OCI-M2 (cell line): ENCODE measurements at regions not wholly inside any gene's neighbourhood (a gene's known extent, or its start where the extent isn't known, plus 50 kb on each side); places are given as distances from the start of the nearest gene placed in this dataset.
"Not testable (repeated sequence)": the region's sequence is repeated elsewhere in the genome, so short reads cannot be mapped to it uniquely, and the experiment has no call there.

Source experiments
- DNase-seq: peaks from one replicate; lab custom pipeline; 2025; ENCODE audit not compliant: unreplicated experiment; lab: John Stamatoyannopoulos, UW

DNA sequence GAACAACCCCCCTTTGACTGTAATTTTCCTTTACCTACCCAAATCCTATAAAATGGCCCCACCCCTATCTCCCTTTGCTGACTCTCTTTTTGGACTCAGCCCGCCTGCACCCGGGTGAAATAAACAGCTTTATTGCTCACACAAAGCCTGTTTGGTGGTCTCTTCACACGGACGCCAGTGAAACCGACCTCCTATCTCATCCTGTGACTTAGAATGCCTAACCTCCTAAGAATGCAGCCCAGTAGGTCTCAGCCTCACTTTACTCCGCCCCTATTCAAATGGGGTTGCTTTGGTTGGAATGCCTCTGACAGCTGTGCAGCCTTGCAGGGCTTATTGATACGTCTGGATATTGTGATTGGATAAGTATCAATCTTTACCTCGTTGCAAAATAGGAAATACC lies 243.8 kb upstream of the PROK2 start:
- not testable (repeated sequence) for DNase-seq

DNA sequence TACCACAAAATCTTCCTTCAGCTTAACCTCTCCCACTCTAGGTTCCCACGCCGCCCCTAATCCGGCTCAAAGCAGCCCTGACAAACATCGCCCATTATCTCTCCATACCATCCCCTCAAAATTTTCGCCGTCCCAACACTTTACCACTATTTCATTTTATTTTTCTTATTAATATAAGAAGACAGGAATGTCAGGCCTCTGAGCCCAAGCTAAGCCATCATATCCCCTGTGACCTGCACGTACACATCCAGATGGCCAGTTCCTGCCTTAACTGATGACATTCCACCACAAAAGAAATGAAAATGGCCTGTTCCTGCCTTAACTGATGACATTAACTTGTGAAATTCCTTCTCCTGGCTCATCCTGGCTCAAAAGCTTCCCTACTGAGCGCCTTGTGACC lies 243.4 kb upstream of the PROK2 start:
- not testable (repeated sequence) for DNase-seq

DNA sequence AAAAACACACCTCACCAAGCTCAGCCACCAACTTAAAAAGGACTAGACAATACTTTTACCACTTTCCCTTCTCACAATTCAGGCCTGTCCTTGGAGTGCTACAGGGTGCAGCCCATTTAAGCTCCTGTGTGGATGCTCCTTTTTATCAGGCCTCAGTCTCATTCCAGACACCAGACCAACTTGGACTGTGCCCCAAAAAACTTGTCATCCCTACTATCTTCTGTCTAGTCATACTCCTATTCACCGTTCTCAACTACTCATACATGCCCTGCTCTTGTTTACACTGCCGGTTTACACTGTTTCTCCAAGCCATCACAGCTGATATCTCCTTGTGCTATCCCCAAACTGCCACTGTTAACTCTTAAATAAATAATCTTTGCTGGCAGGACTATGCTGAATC lies 242.8 kb upstream of the PROK2 start:
- not testable (repeated sequence) for DNase-seq

DNA sequence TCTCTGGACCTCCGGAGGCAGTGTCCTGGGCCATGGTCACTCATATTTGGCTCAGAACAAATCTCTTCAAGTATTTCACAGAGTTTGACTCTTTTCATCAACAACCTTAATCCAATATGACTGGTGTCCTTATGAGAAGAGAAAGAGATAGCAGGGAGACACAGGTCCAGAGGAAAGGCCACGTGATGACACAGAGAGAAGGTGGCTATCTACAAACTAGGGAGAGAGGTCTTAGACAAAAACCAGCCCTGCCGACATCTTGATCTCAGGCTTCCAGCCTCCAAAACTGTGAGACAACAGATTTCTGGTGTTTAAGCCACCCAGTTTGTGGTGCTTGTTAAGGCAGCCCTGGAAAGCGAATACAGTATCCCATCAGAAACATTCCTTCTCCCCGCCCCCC lies 237.1 kb upstream of the PROK2 start:
- DNase-seq = no peak

DNA sequence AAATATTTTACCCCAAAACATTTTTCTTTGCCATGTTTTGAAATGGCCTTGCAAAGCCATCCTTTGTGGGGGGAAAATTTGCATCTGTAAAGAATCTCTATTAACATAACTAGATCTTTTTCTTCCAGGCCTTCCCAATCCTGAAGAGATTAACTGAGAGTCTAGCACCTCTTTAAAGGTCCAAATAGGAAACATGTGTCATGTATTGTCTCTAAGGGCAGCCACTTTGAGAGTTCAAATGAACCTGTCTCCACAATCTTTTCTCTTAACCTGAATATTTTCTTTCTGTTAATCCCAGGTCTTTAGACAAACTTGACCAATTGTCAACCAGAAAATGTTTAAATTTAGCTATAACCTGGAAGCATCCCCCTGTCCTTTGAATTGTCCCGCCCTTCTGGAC lies 236.6 kb upstream of the PROK2 start:
- DNase-seq = no peak

DNA sequence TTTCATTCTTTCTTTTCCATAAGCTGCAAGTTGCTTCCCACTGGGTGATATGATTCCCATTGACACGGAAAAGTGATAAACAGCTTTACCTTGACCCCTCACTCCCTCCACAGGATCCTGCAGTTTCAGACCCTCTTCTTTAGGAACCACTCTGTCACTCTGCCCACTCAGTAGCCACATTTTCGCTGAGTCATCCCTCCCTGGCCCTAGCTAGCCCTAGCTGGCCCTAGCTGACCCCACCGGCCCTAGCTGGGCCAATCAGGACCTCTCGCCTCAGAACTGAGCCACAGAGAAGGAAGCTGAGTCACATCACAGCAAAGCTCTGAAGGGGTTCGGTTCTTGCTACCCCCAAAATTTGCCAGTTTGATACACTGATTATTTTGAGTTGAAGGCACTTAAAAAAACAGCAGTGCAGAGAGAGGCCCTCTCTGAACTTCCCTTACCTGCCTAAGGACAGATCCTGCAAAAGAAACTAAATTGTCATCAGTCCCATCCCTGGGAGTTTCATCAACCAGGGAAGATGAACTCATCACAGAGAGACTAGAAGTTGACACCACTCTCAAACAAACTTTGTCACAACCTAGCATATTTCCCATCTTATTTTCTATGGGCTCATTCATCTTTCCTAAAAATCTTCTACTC lies 233.5 kb upstream of the PROK2 start:
- DNase-seq = no peak

DNA sequence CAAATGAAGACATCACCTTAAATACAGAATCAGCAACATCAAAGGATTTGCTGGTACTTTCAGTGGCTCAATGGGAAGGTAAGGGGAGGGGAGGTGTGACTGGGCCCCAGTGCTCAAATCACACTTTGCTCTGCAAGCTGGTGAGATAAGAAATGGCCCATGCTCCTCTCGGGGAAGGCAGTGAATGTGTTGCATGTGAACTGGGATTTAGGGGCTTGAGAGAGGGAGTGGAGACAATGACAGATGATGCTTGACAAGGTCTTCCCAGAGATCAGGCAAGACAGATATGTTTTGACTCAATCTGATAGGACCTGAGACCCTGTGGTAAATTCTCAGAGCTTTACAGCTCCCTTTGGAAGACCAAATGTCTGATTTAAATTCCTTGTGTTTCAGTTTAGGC lies 233.0 kb upstream of the PROK2 start:
- no peak for DNase-seq

DNA sequence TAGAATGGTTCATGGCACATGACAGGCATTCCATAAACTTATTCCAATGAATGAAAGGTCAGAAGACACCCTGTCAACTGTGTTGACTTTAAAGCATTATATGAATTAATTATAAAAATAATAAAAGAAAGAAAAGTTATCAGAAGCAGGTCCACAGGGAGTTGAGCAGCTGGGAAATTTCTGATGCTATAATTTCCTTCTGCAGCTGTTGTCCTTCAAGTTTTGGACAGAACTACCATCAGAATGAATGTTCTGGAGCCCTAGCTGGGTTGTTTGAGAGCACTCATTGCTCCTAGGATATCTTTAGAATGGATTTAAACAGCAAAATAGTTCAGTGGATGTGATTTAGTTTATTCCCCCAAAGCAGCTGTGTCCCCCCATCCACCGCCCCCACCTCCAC lies 232.4 kb upstream of the PROK2 start:
- no peak for DNase-seq

DNA sequence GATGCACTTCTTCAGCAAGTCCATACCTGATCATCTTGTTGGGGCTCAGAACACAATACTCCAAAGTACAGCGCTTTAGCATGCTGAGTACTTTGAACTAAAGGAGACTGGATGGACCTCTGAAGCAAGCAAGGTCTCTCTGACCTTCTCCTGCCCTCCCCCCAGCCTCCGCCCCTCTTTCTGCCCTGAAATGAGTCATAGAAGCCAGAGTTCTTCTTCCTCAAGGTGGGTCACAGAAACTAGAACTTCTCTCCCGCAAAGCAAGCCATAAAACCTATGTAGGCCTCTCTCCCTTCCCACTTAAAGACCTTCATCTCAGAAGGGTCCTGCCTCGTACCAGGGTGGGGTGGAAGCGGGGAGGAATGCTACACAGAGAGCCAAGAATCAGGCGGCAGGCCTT lies 230.5 kb upstream of the PROK2 start:
- no peak for DNase-seq

DNA sequence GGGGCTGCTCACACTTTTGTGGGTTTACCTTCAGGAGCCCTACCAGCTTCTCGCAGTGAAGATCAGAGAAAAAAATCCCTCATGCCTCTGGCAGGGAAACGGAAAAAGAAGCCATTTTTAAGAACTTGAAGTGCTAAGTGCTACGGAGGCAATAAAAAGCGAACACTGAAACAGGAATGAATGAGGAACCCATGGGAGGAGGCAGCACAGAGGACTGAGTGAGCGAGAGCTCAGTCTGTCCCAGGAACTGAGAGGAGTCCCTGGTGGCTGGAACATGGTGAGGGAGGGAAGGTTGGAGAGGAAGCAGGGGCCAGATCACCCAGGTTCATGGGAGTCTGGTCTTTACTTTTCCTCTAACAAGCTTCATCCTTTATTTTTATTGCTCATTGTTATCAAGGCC lies 228.1 kb upstream of the PROK2 start:
- DNase-seq = no peak

DNA sequence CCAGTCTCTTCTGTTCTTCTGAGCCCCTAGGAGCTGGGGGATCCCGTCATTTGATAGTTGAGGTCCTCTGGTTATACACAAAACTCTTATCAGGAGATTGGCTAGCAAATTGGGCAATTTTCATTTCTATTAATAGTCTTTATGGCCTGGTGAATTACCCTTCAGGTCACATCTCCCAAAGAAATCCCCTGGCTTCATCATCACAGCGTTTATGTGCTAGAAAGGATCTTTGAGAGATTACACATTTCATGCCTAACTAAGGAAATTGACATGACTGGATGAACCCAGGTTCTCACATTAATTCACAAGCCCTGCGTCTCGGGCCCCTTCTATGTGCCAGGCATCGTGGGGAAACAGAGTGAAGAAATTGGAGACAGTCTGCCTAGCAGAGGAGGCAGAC lies 227.4 kb upstream of the PROK2 start:
- no peak for DNase-seq

DNA sequence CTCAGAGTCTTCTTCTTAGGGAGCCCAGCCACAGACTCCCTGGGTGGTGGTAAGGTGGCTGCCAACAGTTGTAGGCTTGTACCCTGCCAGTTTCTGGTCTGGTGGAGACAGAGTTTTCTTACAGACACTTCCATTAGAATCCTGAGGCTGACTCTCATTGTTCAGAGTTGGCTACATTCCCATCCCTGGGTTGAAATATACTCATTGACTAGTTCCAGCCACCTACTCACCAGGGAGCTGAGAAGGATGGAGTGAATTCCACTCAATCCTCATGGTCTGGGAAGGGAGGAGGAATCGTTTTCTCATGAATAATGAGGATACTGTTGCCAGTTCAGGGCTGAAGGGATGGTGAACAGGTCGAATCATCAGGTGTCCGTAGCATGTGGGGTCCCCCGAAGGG lies 226.5 kb upstream of the PROK2 start:
- DNase-seq = no peak

DNA sequence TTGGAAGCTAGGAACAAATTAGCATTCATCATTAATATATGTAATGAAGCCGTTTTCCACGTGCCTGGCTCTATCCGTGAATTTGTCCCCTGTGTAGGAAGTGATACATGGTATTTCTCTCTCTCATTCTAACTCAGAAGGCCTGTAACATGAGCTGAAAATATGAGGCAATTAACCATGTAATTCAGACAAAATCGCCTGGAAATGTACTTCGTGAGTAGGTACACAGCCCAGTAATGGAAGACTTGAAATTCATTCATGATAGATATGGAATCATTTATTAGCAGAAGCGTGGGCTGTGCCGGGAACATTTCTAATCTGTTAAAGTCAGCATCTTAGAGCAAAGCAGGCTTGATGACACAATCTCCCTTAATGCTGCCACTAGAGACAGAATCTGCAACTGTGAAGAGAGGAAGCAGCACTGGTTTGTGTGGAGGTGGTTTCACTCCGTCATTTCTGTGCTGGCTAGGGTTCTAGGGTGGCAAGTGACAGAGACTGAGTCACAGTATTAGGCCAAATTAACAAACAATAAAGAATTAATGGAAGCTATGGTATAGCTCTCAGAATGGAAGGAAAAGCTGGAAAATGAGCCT lies 225.0 kb upstream of the PROK2 start:
- no peak for DNase-seq

DNA sequence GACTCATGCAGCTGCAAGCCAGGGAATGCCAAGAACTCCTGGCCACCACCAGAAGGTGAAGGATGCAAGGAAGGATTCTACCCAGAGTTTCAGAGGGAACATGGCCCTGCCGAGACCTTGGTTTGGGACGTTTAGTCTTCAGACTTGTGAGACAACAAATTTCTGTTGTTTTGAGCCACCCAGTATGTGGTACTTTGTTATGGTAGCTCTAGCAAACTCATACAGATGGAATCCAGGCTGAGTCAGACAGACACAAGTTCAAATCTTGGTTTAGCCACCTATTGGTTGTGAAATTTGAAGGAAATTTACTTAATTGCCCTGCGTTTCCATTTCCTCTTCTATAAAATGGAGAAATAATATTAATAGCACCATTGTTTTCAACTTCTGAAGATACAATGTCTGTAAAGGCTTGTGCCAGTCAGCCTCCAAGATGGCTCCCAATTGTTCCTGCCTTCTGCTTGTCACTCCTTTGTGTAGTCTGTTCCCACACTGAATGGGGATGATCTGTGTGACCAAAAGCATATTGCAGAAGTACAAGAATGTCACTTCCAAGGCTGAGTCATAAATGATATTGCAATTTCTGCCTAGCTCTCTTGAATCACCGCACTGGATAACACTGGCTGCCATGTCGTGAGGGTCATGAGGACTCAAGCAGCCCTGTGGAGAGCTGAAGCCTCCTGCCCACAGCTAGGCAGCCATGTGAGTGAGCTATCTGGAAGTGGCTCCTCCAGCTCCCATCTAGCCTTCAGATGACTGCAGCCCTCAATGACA lies 223.5 kb upstream of the PROK2 start:
- no peak for DNase-seq

DNA sequence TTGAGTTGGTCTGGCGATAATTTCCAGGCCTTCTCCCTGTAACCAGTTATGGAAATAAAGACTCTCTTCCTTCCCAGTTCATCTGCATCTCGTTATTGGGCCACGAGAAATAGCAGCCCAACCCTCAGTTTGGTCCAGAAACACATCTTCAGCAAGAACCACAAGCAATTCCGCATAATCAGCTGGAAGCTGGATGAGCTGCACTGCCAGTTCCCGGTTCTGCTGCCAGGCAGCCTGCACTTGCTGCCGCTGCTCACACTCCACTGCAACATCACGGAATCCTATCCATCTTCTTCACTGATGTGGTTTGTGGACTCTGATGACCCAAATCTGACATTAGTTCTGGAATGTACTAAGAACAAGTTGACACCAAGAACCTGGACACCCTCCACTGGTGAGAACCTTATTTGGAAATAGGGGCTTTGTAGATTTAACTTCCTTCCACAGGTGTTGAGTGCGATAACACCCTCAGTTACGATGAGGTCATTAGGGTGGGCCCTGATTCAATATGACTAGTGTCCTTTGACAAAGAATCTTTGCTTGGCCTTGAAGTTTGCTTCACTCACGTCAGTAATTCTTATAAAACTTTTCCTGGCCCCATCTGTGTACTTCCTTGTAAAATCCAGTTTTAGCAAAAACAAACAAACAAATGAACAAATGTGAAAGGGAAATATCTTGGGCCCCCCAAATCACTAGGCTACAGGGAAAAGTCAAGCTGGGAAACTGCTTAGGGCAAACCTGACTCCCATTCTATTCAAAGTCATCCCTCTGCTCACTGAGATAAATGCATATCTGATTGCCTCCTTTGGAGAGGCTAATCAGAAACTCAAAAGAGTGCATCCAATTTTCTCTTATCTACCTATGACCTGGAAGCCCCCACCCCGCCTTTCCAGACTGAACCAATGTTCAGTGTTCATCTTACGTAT lies 221.9 kb upstream of the PROK2 start:
- no peak for DNase-seq

DNA sequence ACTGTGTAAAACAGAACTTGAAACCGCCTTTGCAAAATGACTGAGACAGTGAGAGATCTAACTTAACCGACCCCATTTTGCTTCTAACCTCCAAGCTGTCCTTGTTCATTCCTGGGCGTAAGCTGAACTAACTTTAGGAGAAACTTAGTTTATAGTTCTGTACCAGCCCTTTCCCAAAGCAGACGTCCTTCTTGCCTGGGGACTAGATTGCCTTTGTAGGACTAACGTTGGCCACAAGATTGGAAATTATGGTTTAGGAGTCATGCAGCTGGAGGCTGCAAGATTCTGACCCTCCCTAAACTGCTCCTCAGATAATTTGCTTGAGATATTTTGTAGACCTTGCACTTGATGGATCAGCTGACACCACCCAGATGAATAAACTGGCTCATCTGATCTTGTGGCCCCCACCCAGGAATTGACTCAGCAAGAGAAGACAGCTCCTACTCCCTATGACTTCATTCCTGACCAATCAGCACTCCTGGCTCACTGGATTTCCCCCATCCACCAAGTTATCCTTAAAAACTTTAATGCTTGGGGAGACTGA lies 219.9 kb upstream of the PROK2 start:
- no peak for DNase-seq

DNA sequence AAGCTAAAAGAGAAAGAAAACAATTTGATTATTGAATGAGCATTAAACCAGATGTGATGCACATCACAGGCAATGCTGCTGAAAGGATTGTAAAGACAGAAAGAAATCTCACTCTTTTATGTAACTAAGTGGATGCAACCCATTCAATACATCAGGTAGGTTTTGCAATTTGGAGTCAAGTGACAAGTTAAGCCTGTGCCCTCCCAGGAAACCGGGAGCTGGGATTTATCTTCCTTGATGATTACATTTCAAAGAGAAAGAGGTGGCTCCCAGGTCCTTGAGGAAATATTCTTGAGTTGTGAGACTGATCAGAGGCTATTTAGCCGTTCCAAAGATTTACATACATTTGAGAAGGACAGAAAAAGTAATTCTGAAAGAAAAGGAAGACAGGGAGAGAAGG lies 219.0 kb upstream of the PROK2 start:
- no peak for DNase-seq

DNA sequence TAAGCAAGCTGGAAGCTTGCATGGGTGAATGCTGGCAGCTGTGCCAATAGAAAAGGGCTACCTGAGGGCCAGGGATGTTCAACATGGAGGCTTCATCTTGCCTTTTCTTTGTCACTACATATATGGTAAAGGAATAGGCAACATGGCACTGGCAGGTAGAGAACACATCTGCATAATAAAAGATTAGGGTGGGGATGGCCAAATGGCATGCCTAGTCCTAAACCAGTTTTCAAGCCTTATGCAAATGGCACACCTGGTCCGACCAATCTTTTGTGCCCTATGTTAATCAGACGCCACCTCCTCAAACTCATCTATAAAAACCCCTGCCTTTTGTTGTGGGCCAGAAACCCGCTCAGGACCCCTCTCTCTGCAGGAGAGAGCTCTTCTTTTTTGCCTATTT lies 216.8 kb upstream of the PROK2 start:
- DNase-seq = no peak

DNA sequence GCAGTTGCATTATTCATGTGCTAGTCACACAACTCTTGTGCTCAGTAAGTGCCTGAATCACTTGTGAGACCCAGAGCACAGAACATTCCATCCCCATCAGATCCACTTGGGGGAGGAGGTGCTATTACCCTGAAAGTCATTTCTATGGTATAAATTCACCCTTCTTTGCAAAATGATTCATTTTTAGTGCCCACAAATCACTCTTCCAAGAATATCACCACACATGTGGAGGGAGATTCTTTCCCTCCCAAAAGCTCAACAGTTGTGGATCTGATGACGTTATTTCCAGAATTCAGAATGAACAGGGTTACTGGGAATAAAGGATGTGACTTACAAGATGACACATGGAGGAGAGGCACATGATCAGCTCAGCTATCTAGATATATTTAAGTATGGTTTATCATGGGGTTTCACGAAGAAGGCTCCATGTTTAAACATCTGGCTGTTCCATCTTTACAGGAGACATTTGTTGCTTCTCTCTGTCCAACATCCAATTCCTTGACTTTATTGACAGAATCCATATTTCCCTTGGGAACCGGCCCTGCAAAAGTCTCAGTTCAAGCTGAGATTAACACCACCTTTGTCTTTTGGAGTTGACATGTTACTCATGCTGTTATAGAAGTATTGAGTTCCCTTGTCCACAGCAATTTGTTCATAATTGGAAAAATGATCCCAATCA lies 214.2 kb upstream of the PROK2 start:
- no peak for DNase-seq

DNA sequence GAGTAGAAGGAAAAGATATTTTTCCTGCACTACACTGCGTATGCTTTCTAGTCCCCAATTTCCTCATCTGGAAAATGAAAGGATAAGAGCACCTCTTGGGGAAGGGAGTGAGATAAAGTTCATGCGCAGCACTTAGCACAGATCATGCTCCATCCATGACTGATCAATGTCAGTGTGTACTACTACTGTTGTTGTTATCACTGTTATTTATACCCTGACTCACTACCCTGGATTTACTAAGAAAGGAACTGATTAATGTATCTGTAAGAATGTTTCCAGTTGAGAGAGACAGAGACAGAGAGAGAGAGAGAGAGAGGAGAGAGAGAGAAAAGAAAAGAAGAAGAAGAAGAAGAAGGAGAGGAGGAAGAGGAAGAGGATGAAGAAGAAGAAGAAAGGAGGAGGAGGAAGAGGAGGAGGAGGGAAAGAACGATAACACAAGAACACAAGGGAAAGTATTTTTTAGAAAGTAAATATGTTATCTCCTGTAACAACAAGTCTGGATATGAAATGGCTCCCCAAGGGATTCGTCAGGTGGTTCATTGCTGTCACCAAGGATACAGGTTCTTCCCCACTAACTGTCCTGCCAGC lies 212.2 kb upstream of the PROK2 start:
- DNase-seq = no peak
